ENCODE measurements at regions not wholly inside any gene's neighbourhood (a gene's known extent, or its start where the extent isn't known, plus 50 kb on each side); places are given as distances from the start of the nearest gene placed in this dataset.
"Not testable (repeated sequence)": the region's sequence is repeated elsewhere in the genome, so short reads cannot be mapped to it uniquely, and the experiment has no call there.

DNA sequence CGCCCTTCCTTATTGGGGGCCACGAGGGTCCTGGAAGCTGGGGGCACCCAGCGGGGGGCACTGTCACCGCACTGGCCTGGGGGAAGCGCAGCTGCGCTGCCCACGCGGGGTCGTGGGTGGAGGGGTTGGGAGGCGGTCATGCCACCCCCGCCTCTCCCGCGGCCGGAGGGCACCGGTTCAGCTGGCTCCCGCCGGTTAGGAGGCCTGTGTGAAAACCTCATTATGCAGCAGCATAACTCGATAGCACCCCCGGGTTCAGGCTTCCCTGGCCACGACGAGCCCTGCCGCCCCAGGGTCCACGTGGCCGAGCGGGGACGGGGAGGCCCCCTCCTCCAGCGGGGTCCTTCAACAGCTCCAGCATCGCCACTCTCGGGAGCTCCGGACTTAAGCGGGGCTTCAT, 91.2 kb upstream of the ERCC6L2 start:
- DNase-seq (ENCODE audit: low spot score): no peak

DNA sequence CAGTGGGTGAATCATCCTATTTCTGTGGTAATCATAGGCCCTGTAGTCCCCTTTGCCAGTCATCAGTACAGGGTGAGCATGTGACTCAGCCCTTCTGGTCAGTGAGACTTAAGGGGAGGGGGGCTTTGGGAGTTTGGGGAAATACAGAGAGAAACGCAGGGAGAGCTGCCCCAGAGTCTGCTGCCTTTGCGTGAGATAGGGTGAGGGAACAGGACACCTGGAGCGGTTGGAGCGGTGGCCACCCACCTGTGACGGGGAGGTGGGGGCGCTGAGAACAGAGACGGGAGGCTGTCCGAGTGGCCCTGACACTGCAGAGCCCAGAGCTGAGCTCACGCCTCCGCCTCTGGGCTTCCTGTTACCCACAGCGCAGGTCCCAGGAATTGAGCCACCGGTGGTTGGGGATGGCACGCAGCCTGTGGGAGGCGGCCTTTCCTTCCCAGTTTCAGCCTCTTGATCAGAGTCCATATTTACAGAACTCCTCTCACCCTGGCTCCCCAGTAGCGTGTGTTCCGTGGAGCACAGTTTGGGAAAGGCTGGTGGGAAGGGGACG, 92.0 kb upstream of the ERCC6L2 start:
- no peak for DNase-seq (ENCODE audit: low spot score)

DNA sequence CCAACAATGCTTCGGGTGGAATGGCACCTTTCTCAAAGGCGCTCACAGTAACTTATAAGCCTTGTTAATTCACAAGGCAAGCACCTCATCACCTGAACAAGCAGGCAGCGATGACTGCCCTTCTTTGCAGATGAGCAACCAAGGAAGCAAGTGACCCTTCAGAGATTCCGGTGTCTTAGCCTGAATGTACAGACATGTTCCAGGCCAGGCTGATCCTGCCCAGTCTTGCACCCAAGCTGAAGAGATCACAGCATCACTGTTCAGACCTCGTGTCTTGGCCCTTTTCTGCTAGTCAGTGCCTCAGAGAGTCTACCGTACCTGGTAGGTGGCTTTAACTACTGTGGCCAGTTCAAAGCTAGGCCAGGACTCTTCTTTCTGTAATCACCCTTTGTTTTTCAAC, 94.7 kb upstream of the ERCC6L2 start:
- DNase-seq (ENCODE audit: low spot score): no peak

DNA sequence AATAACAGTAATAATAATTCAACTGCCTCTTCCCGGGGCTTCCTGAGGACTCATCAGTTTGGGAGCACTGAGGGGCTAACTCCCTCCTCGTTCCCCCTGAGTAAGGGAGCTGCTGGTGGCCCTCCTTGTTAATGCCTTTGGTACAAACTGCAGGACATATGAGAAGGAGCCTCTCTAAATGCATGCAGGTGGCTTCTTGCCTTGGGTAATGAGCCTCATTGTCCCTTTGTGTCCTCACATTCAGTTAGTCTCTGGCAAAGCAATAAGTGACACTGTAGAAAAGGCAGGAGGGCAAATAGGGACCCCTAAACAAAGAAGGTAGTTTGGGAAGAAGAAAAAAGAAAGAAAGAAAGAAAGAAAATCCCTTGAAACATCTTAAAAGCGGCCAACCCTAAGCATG, 95.4 kb upstream of the ERCC6L2 start:
- no peak for DNase-seq (ENCODE audit: low spot score)

DNA sequence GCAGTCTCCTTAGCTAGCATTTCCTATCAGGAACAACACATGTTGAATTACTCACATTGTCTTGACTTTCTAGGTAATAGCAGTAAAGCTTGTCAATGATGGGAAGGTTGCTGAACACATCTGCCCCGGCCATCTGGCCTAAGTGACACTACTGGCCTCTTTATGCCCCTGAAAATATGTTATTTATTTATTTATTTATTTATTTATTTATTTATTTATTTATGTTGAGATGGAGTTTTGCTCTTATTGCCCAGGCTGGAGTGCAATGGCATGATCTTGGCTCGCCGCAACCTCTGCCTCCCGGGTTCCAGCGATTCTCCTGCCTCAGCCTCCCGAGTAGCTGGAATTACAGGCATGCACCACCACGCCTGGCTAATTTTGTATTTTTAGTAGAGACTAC, 95.9 kb upstream of the ERCC6L2 start:
- DNase-seq (ENCODE audit: low spot score): not testable (repeated sequence)

DNA sequence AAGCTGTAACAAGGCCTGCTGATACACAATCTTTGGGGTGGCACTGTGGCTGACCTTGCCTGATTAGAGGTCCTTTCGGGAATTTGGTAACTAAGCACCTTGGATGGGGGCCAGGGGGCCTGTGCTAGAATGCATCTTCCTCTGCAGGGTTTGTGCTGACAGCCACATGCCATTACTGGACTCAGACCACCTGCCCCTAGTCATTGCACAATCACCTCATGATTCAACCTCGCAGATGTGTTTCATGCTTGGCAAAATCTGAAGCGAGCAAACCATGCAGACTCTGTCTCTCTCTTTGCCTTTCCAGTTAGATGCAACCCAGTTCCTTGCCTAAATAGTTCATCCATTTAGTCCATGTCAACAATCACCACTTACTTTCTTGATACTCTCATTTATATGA, 96.5 kb upstream of the ERCC6L2 start:
- DNase-seq (ENCODE audit: low spot score): no peak

DNA sequence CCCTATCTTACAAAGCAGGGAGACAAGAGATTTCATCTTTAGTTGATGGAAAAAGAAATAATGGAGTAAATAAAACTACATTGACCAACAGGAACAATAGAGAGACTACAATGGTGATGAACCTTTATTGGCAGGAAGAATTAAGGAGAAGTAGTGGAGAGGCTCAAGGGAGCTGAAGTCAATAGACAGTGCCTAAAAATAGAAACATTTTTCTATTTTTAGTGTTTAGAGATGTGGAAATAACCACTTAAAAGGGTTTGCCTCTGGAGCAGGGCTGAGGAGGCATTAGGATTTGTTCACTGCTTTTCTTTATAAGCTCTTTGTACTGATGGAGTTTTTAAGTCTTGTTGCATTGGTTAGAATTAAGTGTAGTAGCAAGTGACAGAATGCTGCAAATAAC, 98.4 kb upstream of the ERCC6L2 start:
- no peak for DNase-seq (ENCODE audit: low spot score)

DNA sequence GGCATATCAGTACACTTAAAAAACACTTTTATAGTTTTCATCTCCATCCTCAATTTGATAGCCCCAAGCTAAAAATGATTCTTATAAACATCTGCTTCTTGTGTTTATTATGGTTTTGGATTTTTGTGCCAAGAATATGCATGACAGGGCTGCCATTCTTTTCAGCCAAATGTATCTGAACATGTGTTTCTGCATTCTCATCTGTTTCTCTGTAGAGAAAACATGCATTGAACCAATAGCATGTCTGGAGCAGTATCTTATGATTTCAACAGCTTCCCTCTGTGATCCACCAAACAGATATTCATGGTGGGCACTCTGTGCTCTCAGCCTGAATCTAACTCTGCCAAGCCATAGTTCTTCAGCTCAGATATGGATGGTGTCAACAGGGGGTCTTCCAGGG, 99.3 kb upstream of the ERCC6L2 start:
- DNase-seq (ENCODE audit: low spot score): no peak

DNA sequence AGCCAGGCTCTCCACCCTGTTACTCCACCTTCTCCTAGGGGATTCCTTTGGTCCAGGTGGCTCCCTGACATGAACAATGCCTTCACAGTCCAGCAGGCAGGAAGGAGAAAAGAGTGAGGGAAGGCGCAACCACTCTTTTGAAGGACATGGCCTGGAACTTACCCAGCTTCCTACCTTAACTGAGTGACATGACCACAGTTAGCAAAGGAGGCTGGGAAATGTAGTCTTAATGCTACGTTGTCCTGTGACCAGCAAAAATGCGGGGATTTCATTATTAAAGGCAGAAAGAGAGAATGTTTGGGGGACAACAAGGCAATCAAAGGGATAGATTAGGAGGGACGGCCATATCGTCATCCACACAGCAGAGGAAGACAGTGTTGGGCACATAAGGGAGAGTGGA, 100.3 kb upstream of the ERCC6L2 start:
- no peak for DNase-seq (ENCODE audit: low spot score)

DNA sequence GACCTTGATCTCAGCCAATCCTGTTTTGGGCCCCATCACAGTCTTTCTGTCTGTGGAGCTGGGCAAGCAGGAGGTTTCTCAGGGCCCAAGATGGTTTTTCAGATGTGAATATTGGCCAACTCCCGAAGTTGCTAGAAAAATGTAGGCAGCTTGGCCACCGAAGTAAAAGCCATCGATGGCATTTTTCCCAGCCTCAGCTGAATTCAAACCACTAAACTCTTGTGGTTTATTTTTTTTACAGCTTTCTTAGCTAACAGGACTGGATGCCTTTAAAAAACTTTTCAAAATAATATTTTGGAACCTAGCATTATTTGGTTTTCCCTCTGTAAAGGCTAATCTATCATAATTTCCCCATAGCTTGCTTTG, 102.5 kb upstream of the ERCC6L2 start:
- DNase-seq (ENCODE audit: low spot score): no peak

DNA sequence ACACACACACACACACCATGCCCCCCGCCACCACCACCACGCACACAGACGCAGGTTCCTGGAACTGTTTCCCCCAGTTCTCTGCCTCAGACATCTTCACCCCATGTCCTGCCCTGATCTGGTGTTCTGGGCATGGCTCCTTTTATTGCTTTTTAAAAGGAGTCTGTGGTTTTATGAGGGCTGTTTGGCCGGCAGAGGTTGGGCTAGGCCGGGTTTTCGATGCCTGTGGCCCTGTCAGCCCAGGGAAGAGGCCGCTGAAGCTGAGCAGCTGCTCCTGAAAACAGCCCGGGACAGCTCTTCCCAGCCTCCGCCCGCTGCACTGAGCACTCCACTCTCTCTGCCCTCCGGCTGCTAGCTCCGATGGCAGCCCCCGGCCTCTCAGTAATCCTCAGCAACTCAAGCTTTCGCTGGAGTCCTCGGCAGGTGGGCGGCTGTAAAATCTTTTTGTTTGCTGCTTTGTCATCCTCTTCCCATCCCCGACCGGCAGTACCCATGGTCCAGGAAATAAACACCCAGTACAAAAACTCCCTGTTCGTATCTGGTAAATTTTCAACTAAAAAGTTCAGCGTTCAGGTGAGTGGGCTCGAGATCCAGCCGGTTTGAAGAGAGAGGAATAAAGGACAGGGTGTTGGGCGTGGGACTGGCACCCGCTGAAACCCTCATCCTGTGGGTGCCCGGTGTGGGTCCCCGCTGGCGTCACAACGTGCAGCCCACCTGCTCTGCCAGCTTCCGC, 103.0 kb upstream of the ERCC6L2 start:
- DNase-seq (ENCODE audit: low spot score): peak; percentile 16

DNA sequence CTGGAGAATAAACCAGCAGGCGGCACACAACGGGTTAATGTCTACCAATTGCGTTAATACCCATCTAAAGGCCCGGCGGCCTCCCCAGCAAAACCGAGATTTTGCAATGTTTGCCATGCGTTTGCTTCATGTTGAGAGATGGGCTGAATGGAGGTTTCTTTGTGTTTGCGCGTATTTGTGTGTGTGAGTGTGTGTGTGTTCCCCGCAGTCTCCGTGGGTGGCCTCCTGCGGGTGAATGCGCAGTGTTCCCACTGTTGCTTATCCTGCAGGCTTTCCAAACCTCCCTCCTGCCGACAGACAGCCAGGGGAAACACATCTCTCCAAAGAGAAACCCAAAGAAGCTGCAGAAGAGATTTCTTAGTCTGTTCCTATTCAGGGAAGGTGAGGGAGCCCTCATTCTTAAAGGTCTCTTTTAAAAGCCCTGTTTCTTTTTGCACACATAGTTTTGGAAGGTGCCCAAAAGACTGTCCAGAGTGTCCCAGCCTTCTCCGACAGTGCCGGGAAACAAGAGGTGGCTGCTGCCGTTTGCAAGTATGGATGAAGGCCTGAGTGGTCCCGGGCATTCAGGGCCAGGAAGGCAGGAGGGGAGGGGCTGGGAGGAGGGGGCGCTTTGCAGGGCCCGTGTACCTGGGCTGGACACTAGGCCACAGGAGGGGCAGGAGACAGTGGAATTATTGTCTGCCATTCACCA, 103.8 kb upstream of the ERCC6L2 start:
- DNase-seq (ENCODE audit: low spot score): peak; percentile 60

DNA sequence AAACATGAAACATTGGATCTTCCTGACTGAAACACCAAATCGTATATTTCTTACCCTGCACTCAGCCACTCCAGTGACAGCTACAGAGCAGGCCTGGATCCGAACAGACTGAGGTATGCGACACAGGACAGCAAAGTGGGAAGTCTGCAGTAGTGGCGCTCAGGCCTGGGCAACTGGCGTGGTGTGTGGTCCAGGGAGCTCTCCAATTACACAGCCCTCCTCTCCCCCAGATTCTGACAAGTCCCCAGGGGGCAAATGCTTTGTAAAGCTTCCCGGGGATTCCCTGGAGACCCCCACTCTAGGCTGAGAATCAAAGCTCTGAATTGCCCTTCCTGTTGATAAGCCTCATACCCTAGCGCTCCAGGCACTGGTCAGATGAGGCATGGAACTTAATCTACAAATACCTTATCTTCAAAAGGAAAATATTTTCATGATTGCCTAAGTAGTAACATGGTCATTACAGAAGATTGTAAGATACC, 104.8 kb upstream of the ERCC6L2 start:
- DNase-seq (ENCODE audit: low spot score): no peak

DNA sequence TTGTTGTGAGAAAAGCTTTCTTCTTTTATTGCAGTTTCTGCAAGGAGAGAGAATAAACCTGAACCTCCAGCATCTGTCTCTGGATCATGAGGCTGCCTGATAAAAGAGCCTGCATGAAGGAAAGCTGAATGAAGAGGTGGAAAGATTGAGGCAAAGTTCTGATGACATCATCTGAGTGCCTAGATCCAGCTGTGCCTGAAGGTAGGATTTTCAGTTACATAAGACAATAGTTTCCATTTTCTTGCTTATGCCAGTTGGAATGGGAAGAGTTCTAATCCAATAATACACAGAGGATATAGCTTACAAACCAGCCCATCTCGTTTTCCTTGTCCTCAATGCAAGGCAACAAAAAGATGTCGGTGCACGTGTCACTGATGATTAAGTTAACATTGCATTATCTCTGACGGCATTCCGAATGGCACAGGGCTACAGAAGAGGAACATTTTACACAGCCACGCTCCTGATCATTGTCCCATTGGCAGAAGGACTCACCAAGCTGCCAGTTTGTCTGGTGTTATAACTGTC, 105.5 kb upstream of the ERCC6L2 start:
- DNase-seq (ENCODE audit: low spot score): no peak

DNA sequence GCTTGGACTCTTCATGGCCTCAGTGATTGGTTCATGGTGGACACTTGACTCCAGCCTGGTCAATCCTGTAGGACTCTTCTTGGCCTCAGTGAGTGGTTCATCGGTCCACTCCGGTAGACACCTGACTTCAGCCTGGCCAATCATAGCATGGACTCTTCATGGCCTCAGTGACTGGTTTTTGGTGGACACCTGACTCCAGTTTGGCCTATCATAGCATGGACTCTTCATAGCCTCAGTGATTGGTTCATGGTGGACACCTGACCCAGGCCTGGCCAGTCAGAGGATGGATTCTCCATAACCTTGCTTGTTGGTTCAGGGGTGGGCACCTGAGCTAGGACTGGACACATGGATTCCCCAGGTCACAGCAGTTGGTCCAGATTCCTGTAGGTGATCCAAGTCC, 106.0 kb upstream of the ERCC6L2 start:
- DNase-seq (ENCODE audit: low spot score): no peak

DNA sequence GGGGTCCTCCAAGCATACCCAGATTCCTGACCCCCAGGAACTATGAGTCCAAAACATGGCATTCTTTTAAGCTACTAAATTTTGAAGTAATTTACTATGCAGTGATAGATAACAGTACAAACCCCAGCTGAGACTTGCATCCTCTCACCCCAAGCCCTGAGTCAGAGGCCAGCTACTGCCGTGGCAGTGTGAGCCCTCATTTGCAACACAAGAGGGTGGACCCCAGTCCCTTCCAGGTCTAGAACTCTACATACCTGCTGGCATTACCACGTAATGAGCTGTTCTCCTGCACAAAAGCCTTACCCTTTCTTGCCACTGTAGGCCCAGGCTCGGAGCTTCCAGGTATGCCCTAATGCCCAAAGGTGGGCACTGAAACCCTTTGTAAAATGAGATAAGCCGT, 108.6 kb upstream of the ERCC6L2 start:
- no peak for DNase-seq (ENCODE audit: low spot score)

DNA sequence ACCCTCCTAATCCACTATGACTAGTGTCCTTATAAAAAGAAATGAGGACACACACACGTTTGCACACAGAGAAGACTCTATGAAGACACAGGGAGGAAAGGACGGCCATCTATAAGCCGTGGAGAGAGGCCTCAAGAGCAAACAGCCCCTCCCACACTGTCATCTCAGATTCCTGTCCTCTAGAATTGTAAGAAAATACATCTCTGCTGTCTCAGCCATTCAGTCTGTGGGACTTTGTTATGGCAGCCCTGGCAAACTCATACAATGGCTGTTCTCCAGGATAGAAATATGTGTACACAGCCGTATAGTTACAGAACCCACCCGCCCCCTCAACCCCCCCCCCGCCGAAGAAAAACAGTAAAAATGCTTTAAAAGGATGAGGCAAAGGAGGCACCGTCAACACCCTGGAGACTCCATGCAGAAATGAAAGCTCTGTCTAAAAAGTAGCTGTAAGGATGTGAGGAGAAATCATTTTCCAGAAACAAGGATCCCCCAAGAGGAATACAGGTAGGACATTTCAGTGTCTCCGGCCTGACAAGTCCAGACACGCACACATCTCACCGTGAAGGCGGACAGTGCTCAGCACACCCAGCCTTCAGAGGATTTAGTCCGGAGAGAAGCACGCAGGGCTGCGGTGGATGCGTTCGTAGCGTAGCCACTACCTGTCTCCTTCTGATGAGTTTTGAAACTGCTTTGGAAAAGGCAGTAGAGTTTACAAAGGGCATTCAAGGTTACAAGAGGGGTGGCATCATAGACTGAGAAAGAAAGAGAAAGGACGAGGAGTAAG, 110.8 kb upstream of the ERCC6L2 start:
- DNase-seq (ENCODE audit: low spot score): no peak

DNA sequence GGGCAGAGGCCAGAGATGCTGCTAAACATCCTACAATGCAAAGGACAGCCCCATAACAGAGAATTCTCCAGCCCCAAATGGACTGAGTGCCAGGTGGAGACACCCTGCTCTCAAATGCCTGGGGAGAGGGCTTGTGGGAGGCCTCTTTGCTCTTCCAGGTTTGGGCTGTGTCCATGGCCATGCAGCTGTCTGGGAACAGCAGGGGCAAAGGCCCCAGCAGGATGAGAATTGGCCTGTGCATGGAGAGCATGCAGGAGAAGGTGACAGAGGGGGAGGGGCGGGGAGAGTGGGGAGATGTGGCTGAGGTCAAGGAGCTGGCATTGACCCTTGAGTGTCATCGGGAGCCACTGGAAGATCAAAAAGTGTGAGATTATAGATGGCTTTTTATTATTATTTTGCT, 111.5 kb upstream of the ERCC6L2 start:
- DNase-seq (ENCODE audit: low spot score): no peak

DNA sequence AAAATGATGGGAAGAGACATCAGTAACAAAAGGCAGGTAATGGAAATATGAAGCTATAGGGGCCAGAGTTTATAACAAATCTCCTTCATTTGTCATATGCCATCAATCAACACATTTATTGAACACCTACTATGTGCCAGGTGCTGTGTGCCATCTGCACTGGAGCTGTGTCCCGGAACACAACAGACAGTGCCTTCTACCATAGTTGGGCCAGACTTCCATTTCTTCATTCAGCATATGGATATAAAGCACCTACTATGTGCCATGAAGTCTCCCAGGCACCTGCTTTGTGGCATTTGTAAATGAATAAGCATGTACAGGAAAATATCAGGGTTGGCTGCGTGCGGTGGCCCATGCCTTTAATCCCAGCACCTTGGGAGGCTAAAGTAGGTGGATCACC, 112.5 kb upstream of the ERCC6L2 start:
- DNase-seq (ENCODE audit: low spot score): no peak

DNA sequence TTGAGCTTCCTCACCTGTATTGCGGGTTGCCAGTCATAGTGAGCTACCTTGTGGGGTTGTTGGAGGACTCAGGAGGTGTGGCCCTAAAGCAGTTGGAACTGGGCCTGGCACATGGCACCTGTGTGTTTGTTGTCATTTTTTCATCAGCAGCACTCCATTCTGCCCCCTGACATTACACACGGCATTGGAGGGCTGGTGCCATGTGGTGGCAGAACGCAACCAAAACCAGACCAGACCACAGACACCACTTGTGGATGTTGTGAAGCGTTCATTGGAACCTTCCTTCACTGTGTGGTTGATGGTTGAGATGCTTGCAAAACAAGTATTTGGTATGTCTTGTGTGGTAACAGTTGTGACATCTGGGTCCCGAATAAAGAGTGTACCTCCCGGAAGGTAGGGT, 113.2 kb upstream of the ERCC6L2 start:
- DNase-seq (ENCODE audit: low spot score): no peak

DNA sequence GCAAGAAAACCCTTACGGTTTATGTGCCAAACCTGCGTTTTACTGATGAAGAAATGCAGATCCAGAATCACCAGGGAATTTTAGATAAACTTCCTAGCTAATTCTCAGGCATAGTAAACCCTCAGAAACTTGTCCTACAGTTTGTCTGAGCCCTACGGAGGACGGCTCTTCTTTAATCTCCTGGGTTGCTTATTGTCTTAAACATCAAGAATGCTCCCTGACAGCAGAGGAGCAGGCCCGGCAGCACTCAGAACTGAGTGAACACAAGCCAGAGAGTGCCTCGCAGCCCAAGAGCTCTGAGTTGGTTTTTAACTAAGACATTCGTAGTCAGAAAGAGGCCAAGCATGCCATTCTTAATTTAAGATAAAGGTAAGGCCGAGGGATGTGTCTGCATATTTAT, 114.7 kb upstream of the ERCC6L2 start:
- no peak for DNase-seq (ENCODE audit: low spot score)

DNA sequence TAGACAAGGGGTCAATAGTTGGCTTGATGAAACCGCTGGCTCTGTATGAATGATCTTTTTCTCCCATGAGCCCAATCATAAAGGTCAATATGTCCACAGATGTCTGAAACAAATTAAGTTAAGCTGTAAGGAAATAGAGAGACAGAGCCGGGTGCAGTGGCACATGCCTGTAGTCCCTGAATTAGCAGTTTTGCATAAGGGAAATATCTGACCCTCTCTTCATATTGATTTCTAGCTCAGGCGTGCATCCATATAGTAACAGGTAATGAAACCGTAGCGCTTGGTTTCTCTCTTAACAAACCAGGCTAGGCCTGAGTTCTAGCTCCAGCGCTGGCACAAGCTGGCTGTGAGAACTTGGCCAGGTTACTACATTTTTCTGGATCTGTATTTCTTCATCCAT, 118.1 kb upstream of the ERCC6L2 start:
- no peak for DNase-seq (ENCODE audit: low spot score)

DNA sequence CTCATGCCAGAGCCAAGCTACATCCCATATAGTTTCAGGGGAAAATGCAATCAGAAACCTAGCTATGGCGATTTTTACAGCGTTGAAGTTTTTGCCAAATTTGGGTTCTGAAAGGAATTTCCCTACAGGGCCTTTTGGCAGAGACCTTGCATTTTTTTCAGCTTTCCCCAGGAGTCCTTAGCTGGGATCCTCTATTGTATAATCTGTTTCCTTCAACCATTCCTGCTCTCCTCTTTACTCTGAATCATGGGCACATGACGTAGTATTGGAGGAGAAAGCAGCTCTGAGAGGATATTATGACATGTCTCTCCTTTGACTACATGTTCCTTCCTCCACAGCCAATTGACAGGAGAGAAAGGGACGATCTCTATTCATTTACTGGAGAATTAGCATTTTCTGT, 118.5 kb upstream of the ERCC6L2 start:
- DNase-seq (ENCODE audit: low spot score): no peak

Data from Ammon's horn (tissue), 1 donor.